ENCODE measurements at regions not wholly inside any gene's neighbourhood (a gene's known extent, or its start where the extent isn't known, plus 50 kb on each side); places are given as distances from the start of the nearest gene placed in this dataset.
"Not testable (repeated sequence)": the region's sequence is repeated elsewhere in the genome, so short reads cannot be mapped to it uniquely, and the experiment has no call there.

- DNase-seq (ENCODE audit: low spot score): no peak
These were observed 278.6 kb upstream of the KLF3 start for GRCh38 chr4:38385093-38386004.

DNA sequence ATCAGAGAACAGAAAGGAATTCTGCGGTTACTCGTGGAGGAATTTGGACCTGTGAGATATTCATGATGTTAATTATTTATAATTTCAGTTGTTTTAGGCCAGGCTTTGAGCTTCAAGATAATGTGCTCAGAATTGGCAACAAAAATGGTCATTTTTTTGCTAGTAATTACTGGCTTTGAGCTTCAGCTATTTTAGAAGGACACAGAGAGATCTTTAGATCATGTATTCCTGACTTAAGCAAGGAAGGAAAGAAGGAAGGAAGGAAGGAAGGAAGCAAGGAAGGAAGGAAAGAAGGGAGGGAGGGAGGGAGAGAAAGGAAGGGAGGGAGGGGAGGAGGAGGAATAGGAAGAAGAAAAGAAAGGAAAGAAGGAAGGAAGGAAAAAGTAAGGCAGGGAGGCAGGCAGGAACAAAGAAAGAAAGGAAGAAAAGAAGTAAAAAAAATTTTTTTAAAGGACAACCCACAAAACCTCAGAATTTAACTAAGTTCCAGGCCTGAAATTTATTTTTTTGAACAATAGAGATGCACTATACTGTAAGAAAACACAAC is 277.9 kb upstream of the KLF3 start:
- no peak for DNase-seq (ENCODE audit: low spot score)

GRCh38 chr4:38386654-38387188 is 277.3 kb upstream of the KLF3 start:
- no peak for DNase-seq (ENCODE audit: low spot score)

GRCh38 chr4:38387348-38387747 is 276.7 kb upstream of the KLF3 start:
- DNase-seq (ENCODE audit: low spot score): no peak

DNA sequence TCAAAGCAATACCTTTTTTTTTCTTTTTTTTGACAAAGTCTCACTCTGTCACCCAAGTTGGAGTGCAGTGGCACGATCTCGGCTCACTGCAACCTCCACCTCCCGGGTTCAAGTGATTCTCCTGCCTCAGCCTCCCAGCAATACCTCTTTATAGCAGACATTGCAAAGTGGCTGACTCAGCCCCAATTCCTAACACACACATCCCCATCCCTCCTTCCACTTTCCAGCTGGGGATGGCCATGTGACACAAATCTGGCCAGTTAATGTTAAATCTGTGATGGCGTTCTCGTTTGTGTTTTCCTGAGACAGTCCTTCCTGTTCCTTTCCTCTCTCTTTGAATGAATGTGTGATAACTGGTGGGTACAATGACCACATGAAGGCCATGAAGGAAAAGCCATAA is 276.2 kb upstream of the KLF3 start:
- no peak for DNase-seq (ENCODE audit: low spot score)

DNA sequence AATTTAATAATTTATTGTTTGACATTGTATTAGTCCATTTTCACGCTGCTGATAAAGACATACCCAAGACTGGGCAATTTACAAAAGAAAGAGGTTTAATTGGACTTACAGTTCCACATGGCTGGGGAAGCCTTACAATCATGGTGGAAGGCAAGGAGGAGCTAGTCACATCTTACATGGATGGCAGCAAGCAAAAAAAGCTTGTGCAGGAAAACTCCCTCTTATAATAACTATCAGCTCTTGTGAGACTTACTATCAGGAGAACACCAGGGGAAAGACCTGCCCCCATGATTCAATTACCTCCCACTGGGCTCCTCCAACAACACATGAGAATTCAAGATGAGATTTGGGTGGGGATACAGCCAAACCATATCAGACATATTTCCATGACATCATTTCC is 275.1 kb upstream of the KLF3 start:
- not testable (repeated sequence) for DNase-seq (ENCODE audit: low spot score)

DNA sequence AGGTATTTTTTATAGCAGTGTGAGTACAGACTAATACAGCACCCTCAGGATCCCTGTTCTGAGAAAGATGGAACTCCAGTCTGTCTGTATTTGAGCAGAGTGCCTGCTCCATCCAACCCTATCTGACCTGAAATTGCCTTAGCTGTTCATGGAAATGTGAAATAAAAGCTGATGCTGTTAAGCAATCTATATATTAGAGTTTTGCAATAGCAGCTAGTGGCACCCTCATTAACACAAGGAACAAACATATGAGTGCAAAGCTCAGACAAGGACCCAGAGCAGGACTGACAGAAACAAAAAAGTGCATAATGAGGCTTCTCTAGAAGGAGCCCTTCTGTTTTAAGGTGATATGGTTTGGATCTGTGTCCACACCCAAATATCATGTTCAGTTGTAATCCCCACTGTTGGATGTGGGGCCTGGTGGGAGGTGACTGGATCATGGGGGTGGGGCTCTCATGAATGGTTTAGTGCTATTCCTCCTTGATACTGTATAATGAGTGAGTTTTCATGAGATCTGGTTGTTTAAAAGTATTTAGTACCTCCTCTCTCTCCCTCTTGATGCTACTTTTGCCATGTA is 272.9 kb upstream of the KLF3 start:
- DNase-seq (ENCODE audit: low spot score): no peak

DNA sequence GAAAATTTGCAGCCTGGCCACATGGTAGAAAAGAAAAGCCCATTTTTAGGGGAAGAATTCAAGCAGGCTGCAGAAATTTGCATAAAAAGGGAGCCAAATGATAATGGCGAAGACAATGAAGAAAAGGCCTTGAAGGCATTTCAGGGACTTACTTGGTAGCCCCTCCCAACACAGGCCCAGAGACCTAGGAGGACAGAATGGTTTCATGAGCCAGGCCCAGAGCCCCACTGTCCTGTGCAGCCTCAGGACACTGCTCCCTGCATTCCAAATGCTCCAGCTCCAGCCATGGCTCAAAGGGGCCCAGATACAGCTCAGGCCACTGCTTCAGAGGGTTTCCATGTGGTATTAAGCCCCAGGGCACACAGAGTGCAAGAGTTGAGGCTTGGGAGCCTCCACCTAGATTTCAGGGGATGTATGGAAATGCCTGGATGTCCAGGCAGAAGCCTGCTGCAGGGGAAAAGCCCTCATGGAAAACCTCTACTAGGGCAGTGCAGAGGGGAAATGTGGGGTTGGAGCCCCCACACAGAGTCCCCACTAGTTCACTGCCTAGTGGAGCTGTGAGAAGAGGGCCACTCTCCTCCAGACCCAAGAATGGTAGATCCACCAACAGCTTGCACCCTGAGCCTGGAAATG is 271.7 kb upstream of the KLF3 start:
- DNase-seq (ENCODE audit: low spot score): no peak

- DNase-seq (ENCODE audit: low spot score): no peak
These were observed 267.9 kb upstream of the KLF3 start for GRCh38 chr4:38396091-38396490.

DNA sequence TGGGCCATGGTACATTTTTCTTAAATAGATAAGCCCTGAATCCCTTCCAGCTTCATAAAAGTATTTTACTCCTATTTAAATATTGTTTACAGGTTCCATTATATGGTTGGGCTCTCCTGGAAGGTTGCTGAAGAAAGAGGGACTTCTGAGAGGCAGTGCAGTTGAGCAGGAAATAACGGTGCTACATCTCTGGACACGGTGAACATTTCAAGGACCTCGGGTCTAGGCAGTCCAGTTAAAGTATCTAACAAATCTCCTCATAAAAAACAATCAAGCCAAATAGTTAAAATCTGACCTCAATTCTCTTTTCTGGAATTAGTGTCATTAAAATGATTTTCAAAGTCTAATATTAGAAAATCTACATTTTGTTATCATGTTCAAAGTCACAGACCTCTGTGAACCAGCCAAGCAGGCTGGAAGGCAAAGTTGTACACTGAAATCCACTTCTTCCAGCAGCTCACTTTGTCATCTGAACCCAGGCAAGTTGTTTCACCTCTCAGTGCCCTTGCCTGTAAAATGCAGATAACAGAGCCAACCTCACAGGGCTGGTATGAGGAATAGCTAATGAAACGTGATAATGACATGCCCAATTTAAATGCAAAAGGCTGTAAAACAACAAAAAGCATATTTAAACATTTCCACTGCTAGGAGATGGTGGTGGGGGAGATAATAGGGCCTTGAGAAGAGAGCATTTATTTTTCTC is 267.0 kb upstream of the KLF3 start:
- no peak for DNase-seq (ENCODE audit: low spot score)

GRCh38 chr4:38400946-38401345 is 263.1 kb upstream of the KLF3 start:
- no peak for DNase-seq (ENCODE audit: low spot score)

DNA sequence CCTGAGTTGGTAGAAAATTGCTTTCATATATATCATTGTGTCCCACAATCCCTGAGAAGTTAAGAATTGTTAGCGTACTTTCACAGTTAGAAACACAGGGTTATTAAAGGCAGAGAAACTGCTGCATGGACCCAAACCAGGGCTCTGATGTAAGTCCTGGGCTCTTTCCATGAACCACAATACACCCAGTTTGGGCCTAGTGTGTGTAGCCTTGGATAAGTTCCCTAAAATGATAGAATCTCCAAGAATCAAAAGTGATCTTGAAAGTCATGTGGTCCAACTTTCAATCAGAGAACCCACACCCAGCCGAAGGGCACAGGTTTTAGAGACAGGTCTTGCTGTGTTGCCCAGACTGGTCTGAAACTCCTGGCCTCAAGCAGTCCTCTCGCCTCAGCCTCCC is 257.8 kb upstream of the KLF3 start:
- no peak for DNase-seq (ENCODE audit: low spot score)

- DNase-seq (ENCODE audit: low spot score): no peak
These were observed 254.1 kb upstream of the KLF3 start for GRCh38 chr4:38409852-38410251.

- no peak for DNase-seq (ENCODE audit: low spot score)
These were observed 252.9 kb upstream of the KLF3 start for GRCh38 chr4:38411092-38411491.

- no peak for DNase-seq (ENCODE audit: low spot score)
These were observed 251.9 kb upstream of the KLF3 start for GRCh38 chr4:38411981-38412536.

DNA sequence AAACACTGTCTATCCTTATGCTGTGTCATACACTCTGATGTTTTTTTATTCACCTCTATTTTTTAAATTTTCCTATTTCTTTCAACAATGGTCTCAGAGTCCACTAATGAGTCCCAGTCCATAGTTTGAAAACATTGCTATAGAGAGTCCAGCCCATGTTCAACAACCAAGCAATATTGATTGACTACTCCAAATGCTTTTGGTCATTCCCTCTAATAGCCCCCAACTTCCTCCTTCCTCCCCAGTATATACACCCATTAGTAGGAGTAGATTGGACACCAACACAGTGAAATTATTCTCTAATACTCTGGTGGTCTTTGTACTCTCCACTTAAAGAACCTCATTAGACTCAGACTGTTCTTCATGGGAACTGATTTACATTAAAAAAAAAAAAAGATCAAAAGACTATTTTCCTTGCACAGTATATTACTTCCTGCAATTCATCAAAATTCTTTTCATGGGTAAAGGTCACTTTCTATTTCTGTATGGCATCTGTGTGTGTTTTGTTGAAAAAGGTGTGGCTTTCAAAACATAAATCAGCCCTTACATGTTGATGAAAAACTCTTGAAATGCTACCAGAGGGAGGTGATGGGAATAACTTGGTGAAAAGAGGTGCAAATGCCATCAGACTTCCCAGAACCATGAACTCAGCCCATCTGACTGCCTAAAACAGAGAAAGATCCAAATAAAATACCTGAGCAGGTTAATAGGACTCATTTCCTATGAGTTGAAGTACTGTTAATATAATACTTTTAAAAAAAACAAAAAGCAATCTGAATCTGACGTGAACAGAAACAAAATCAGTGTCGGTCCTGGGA is 250.3 kb upstream of the KLF3 start:
- no peak for DNase-seq (ENCODE audit: low spot score)

DNA sequence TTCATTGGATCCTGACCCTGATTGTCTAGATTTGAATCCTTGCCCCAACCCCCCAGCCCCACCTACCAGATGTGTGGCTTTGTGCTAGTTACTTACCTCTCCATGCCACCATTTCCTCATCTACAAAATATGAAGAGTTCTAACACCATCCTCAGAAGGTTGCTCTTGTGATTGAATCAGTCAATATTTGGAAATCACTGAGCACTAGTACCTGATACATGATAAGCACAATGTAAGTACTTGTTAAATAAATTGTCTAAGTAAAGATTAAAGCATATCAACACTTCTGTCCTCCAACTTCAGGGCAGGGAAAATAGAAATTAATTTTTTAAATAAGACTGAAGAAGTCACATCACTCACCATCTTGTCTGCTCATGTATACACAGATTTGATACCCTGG is 249.6 kb upstream of the KLF3 start:
- no peak for DNase-seq (ENCODE audit: low spot score)

GRCh38 chr4:38415682-38416081 is 248.3 kb upstream of the KLF3 start:
- DNase-seq (ENCODE audit: low spot score): no peak

DNA sequence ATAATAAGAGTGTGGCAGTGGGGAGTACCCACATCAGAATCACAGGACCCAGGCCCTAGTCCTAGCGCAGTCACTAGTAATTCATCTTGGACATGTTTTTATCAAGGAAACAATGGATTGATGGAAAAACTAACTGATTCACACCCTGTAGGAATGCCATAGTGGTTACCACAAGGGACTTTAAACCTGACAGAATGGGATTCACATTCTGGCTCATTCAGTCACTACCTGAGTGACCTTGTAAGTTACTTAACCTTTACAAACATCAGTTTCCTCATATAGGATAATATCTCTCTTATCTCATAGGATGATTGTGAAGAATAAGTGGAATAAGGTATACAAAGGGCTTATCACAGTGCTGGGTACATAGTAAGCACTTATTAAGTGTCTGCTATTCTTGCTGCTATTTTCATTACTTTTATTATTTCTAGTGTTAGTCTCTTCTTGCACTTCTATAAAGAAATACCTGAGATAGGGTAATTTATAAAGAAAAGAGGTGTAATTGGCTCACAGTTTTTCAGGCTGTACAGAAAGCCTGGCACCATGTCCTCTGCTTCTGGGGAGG is 247.5 kb upstream of the KLF3 start:
- DNase-seq (ENCODE audit: low spot score): no peak

DNA sequence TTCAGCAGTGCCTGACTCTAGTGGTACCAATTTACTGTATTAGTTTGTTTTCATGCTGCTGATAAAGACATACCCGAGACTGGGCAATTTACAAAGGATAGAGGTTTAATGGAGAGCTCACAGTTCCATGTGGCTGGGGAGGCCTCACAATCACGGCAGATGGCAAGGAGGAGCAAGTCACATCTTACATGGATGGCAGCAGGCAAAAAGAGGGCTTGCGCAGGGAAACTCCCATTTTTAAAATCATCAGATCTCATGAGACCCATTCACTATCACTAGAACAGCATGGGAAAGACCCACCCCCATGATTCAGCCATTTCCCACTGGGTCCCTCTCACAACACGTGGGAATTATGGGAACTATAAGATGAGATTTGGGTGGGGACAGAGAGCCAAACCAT is 243.7 kb upstream of the KLF3 start:
- DNase-seq (ENCODE audit: low spot score): not testable (repeated sequence)

DNA sequence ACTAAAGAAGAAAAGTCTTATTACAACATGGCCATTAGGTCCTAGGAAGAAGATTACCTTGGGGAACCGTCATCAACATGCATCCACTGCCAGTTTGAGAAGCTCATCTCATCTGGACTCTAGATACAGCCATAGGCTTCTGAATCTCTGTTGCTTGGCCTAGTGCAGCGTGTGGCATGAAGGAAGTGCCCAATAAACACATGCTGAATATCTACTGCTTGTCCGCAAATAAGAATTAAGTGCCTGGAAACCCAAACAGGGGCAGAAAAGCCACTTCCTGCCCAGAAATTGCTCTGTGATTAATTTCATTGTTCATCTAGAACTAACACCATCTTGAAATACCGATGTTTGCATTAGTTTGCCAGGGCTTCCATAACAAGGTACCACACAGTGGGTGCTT is 241.1 kb upstream of the KLF3 start:
- DNase-seq (ENCODE audit: low spot score): no peak

Measured in CD4-positive, alpha-beta T cell treated with Interleukin-2 at 100 ng/mL for 4 hours (primary cell).